Mesenchymal stem cell (in vitro differentiated cells and primary cell): ENCODE measurements at regions not wholly inside any gene's neighbourhood (a gene's known extent, or its start where the extent isn't known, plus 50 kb on each side); places are given as distances from the start of the nearest gene placed in this dataset.
A peak's percentile ranks its signal among the peaks of the same experiment; 100 is the strongest.
"Not testable (repeated sequence)": the region's sequence is repeated elsewhere in the genome, so short reads cannot be mapped to it uniquely, and the experiment has no call there.

Experiments
- DNase-seq: peaks from one replicate; pipeline ENCODE4 v3.0.0-alpha.2; 2013
- H2AFZ ChIP-seq: one replicate; pipeline ENCODE4 v1.6.1; 2013; ENCODE audit warnings: low read depth, mild to moderate bottlenecking, control low read depth, inconsistent platforms, low read length, moderate library complexity
- H2AK5ac ChIP-seq: 2 replicates; pipeline ENCODE4 v1.6.1; 2013; ENCODE audit warnings: low read length, moderate library complexity, mild to moderate bottlenecking, inconsistent platforms; ENCODE audit not compliant: severe bottlenecking
- H2BK120ac ChIP-seq: one replicate; pipeline ENCODE4 v1.6.1; 2013; ENCODE audit warnings: low read depth, mild to moderate bottlenecking, inconsistent platforms, low read length, moderate library complexity
- H2BK12ac ChIP-seq, 2 experiments: one replicate each; pipeline ENCODE4 v1.6.1; 2013; ENCODE audit warnings: inconsistent platforms in 2 of 2, low read length in 2 of 2, mild to moderate bottlenecking in 2 of 2, moderate library complexity in 2 of 2, control low read depth in 1 of 2
- H2BK15ac ChIP-seq: one replicate; pipeline ENCODE4 v1.6.1; 2013; ENCODE audit warnings: mild to moderate bottlenecking, low read depth, inconsistent platforms; ENCODE audit not compliant: poor library complexity, severe bottlenecking
- H2BK5ac ChIP-seq: 2 replicates; pipeline ENCODE4 v1.6.1; 2013; ENCODE audit warnings: low read depth, mild to moderate bottlenecking, low read length, control low read depth, inconsistent platforms; ENCODE audit not compliant: poor library complexity, severe bottlenecking
- H3K14ac ChIP-seq, 2 experiments: one replicate each; pipeline ENCODE4 v1.6.1; 2013; ENCODE audit warnings: inconsistent platforms in 2 of 2, low read length in 2 of 2, control low read depth in 1 of 2, mild to moderate bottlenecking in 1 of 2, moderate library complexity in 1 of 2
- H3K18ac ChIP-seq, 2 experiments: one replicate each; pipeline ENCODE4 v1.6.1; 2013; ENCODE audit warnings: inconsistent platforms in 2 of 2, low read length in 2 of 2, control low read depth in 1 of 2, low read depth in 1 of 2, mild to moderate bottlenecking in 1 of 2
- H3K23ac ChIP-seq, 2 experiments: one replicate each; pipeline ENCODE4 v1.6.1; 2013; ENCODE audit warnings: inconsistent platforms in 2 of 2, low read length in 2 of 2, mild to moderate bottlenecking in 2 of 2, moderate library complexity in 2 of 2, control low read depth in 1 of 2
- H3K27ac ChIP-seq: 2 replicates; pipeline ENCODE4 v1.5.1; 2013; ENCODE audit warnings: mild to moderate bottlenecking, moderate library complexity, low read length, control low read depth, inconsistent platforms; ENCODE audit not compliant: poor library complexity, severe bottlenecking
- H3K27me3 ChIP-seq, 2 experiments: 2 replicates each; pipeline versions ENCODE4 v1.6.1 to v1.7.0; 2013; ENCODE audit warnings: low read length in 2 of 2, mild to moderate bottlenecking in 2 of 2, moderate library complexity in 2 of 2, control low read depth in 1 of 2, inconsistent platforms in 1 of 2; ENCODE audit not compliant: control insufficient read depth in 1 of 2, insufficient read depth in 1 of 2
- H3K36me3 ChIP-seq, 2 experiments: 2 replicates each; pipeline versions ENCODE4 v1.6.1 to v1.7.0; 2013; ENCODE audit warnings: low read length in 2 of 2, control low read depth in 1 of 2, inconsistent platforms in 1 of 2, low read depth in 1 of 2, mild to moderate bottlenecking in 1 of 2; ENCODE audit not compliant: insufficient read depth in 2 of 2, control insufficient read depth in 1 of 2
- H3K4ac ChIP-seq, 2 experiments: one replicate each; pipeline ENCODE4 v1.6.1; 2013; ENCODE audit warnings: inconsistent platforms in 2 of 2, low read length in 2 of 2, mild to moderate bottlenecking in 2 of 2, moderate library complexity in 2 of 2, control low read depth in 1 of 2, low read depth in 1 of 2
- H3K4me1 ChIP-seq: 2 replicates; pipeline ENCODE4 v1.6.1; 2013; ENCODE audit warnings: low read depth, low read length, control low read depth; ENCODE audit not compliant: control insufficient read depth, insufficient read depth
- H3K4me2 ChIP-seq: 2 replicates; pipeline ENCODE4 v1.6.1; 2013; ENCODE audit warnings: low read length, mild to moderate bottlenecking, inconsistent platforms; ENCODE audit not compliant: poor library complexity, severe bottlenecking
- H3K4me3 ChIP-seq, 2 experiments: 2 replicates each; pipeline versions ENCODE4 v1.5.1 to v1.7.0; 2013; ENCODE audit warnings: low read length in 2 of 2, mild to moderate bottlenecking in 2 of 2, control low read depth in 1 of 2, low read depth in 1 of 2; ENCODE audit not compliant: insufficient read depth in 1 of 2
- H3K79me1 ChIP-seq: replicated peaks from 2 replicates; pipeline ENCODE4 v1.6.1; 2013; ENCODE audit warnings: mild to moderate bottlenecking, control low read depth, low read length, inconsistent platforms; ENCODE audit not compliant: poor library complexity, severe bottlenecking
- H3K9ac ChIP-seq: 2 replicates; pipeline ENCODE4 v1.7.0; 2013; ENCODE audit warnings: mild to moderate bottlenecking, low read length, moderate library complexity
- H3K9me3 ChIP-seq: 2 replicates; pipeline ENCODE4 v1.7.0; 2013; ENCODE audit warnings: mild to moderate bottlenecking, low read length; ENCODE audit not compliant: control insufficient read depth
- H4K8ac ChIP-seq: one replicate; pipeline ENCODE4 v1.6.1; 2013; ENCODE audit warnings: inconsistent platforms, mild to moderate bottlenecking, low read length, moderate library complexity
- H4K91ac ChIP-seq: one replicate; pipeline ENCODE4 v1.6.1; 2013; ENCODE audit warnings: mild to moderate bottlenecking, low read length, inconsistent platforms
- WGBS: methylation state at CpG from one replicate; pipeline ENCODE4 v1.1.7; 2013; ENCODE audit warnings: mixed read lengths; 5-methylcytosine and 5-hydroxymethylcytosine counted together

DNA sequence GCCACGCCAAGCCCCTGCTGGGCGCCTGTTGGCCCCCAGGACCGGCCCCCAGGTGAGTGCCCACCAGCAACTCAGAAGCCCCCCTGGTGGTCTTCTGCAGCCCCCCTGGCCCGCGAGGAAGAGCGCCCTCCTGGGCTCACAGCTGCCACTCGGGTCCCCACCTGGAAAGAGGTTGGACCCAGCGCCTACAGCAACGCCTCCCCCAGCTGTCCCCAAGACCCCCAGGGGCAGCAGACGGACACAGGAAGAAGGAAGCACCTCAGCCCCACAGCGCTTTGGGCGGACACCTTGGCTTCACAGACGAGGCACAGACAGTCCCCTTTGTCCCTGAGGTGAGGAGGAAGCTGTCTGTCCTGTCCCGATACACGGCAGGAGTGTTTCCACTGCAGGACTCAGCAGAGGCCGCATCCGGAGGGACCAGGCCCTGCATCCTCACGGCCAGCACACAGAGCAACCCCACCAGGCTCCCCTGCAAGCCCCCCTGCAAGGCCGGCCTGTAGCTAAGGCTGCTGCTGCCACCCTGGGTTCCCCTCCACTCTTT is 115.6 kb upstream of the NKX1-1 start:
- DNase-seq: no peak
- H3K18ac ChIP-seq: no peak overlapping the region
- no peak overlapping the region for H3K4ac ChIP-seq
- peaks cover 31% of the 10 kb centered on the region for H3K9me3 ChIP-seq
- H2BK12ac ChIP-seq: no peak overlapping the region
- H3K4me1 ChIP-seq: peaks cover 7% of the 10 kb centered on the region
- no peak overlapping the region for H3K9ac ChIP-seq
- H2BK5ac ChIP-seq: no peak overlapping the region
- H3K4me2 ChIP-seq: no peak overlapping the region
- H2AFZ ChIP-seq: no peak overlapping the region
- H4K91ac ChIP-seq: no peak overlapping the region
- H3K14ac ChIP-seq: no peak overlapping the region
- H3K79me1 ChIP-seq: no peaks in the 10 kb centered on the region
- no peak overlapping the region for H2BK120ac ChIP-seq
- H3K23ac ChIP-seq: no peak overlapping the region
- no peak overlapping the region for H2BK15ac ChIP-seq
- peaks cover 38 to 87% of the 10 kb centered on the region in 2 experiments for H3K27me3 ChIP-seq
- no peak overlapping the region for H3K4me3 ChIP-seq
- H3K27ac ChIP-seq: no peak overlapping the region
- no peak overlapping the region for H4K8ac ChIP-seq
- 85% methylated on average over 19 of the region's 19 CpGs for WGBS
- H3K36me3 ChIP-seq: no peaks in the 10 kb centered on the region
- no peak overlapping the region for H2AK5ac ChIP-seq

DNA sequence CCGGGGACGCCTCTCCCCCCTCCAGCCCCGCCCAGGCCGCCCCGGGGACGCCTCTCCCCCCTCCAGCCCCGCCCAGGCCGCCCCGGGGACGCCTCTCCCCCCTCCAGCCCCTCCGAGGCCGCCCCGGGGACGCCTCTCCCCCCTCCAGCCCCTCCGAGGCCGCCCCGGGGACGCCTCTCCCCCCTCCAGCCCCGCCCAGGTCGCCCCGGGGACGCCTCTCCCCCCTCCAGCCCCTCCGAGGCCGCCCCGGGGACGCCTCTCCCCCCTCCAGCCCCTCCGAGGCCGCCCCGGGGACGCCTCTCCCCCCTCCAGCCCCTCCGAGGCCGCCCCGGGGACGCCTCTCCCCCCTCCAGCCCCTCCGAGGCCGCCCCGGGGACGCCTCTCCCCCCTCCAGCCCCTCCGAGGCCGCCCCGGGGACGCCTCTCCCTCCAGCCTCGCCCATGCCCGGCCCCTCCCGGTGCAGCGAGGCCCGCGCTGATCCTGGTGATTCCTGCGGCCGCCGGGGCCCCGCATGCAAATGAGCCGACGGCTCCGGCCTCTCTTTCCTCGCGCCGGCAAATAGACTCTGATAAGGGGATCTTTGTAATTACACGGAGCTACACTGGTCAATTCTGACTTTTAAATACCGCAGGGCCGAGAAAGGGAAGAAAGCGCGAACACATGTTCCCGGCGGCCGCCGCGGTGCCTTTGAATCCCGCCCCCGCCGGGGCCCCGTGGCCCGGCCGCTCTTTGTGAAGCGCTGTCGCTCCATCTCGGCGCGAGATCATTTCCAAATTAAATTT is 114.7 kb upstream of the NKX1-1 start:
- not testable (repeated sequence) for H2BK120ac ChIP-seq, H3K79me1 ChIP-seq, H3K9ac ChIP-seq, H2BK12ac ChIP-seq, H4K91ac ChIP-seq, H3K4ac ChIP-seq, H3K36me3 ChIP-seq, H2AFZ ChIP-seq, H3K14ac ChIP-seq, H3K27ac ChIP-seq, H2BK5ac ChIP-seq, H3K23ac ChIP-seq, H3K4me1 ChIP-seq, H2BK15ac ChIP-seq, H4K8ac ChIP-seq, H2AK5ac ChIP-seq, H3K18ac ChIP-seq
- Histone ChIP-seq H3K9me3 (peaks cover 27% of the 10 kb centered on the region), H3K27me3 (peaks cover 44 to 91% of the 10 kb centered on the region in 2 experiments), H3K4me2 (peak overlapping the region; percentile 78), H3K4me3 (peak overlapping the region in 1 of 2 experiments; percentile 24)
- DNase-seq: peak; percentile 14
- WGBS: 2% methylated on average over 45 of the region's 79 CpGs

DNA sequence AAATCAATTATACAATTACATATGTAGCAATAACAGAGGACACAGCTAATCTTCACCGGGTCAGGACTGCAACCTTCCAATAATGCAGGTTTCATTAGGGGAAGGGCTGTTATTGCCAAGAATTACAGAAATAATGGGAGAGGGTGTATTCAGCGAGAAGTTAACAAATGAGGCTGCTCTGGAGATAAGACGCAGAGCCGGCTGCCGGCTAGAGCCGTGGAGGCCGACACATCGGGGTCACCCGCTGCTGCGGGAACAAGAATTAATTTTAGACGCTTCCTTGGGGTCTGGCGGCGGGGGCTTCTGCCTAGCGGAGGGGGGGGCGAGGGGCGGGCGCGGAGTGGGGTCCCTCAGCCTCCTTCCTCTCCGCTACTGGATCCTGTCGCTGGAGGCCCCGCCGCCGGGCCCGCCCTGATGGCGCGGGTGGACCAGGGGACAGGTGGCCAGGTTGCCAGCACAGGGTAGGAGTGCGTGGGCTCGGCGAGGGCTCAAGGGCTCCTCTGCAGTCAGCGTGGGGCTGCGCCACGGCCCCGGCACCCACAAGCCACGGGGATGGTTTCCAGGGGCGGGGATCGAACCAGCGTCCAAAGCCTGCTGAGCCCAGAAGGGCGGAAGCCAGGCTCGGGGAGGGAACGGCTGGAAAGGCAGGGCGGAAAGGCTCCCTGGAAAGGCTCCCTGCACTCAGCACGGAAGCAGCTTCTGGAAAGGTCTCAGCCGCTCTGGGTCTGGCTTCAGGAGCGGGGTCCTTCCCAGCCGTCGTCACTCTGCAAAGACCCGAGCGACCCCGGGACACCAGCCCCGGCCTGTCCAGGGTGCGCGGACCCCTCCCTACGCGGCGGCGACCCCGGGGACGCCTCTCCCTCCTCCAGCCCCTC is 113.8 kb upstream of the NKX1-1 start:
- 86% methylated on average over 42 of the region's 58 CpGs for WGBS
- no peak overlapping the region for H3K14ac ChIP-seq
- peak overlapping the region in 1 of 2 experiments; percentile 49 for H3K23ac ChIP-seq
- no peak overlapping the region for H4K8ac ChIP-seq
- no peak overlapping the region for H2AK5ac ChIP-seq
- H3K4me2 ChIP-seq: no peak overlapping the region
- H4K91ac ChIP-seq: no peak overlapping the region
- peaks cover 7% of the 10 kb centered on the region for H3K4me1 ChIP-seq
- peaks cover 19% of the 10 kb centered on the region for H3K9me3 ChIP-seq
- no peaks in the 10 kb centered on the region for H3K79me1 ChIP-seq
- no peak overlapping the region for H2BK120ac ChIP-seq
- H2AFZ ChIP-seq: no peak overlapping the region
- H2BK15ac ChIP-seq: no peak overlapping the region
- no peak overlapping the region for H3K27ac ChIP-seq
- no peaks in the 10 kb centered on the region for H3K36me3 ChIP-seq
- H3K9ac ChIP-seq: no peak overlapping the region
- no peak overlapping the region for H2BK5ac ChIP-seq
- H3K27me3 ChIP-seq: peaks cover 45 to 91% of the 10 kb centered on the region in 2 experiments
- H3K18ac ChIP-seq: no peak overlapping the region
- no peak for DNase-seq
- H3K4me3 ChIP-seq: no peak overlapping the region
- no peak overlapping the region for H2BK12ac ChIP-seq
- H3K4ac ChIP-seq: no peak overlapping the region
